GM18870 (cell line): ENCODE measurements at regions not wholly inside any gene's neighbourhood (a gene's known extent, or its start where the extent isn't known, plus 50 kb on each side); places are given as distances from the start of the nearest gene placed in this dataset.

Experiments
- ATAC-seq: cut with Tn5 transposase; IDR thresholded peaks from one replicate; pipeline ENCODE4 v1.9.1; 2021; ENCODE audit warnings: moderate library complexity; ENCODE audit not compliant: unreplicated experiment

GRCh38 chr13:107585469-107586180 lies 629.7 kb downstream of the LIG4 start:
- ATAC-seq, result no peak

DNA sequence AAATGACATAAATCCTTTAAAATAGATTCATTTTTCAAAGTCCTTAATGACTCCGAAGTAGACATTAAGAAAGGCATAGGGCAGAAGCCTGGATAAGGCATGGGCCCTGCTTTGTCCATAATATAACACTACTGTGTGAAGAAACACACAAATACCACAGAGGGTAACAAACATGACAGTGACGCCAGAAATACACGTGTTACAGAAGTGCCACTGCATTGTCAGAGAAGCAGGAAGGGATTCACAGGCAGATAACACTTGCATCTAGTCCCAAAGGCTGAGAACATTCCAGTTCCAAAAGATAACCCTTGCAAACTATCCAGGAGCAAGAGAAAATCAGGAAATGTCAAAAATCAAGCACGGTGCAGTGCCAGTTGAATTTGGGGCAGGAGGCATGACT lies 633.2 kb downstream of the LIG4 start:
- ATAC-seq, result no peak

DNA sequence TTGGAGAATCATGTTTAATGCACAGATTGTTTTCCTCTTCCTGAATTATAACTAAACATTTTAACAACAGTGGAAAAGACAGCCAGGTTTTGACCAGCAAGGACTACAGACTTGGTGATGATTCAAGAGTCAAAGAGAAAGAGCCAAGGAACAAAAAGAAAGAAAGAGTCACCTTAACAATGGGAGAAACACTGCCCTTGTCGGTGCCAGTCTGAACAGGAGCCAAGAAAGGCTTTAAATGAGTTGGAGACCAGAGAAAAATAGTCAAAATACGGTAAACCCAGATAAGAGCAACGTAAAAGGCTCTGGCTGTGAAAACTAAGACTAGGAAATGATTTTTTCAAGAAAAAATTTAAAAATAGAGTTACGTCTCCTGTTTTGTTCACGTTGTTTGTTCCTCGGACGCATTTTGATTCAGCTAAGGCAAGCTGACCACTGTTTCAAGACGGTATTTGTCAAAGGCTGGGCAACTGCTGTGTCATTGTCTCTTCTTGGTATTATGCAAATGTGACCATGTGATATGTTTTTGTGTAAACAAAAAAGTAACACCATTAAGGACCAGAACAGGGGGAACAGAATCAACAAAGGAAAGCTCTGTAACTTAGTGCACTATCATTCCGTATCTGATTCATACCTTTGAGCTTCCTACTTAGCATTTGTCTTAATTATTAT lies 634.5 kb downstream of the LIG4 start:
- no peak for ATAC-seq

- ATAC-seq, result no peak
Observed at GRCh38 chr13:107576430-107576829, 638.9 kb downstream of the LIG4 start.

DNA sequence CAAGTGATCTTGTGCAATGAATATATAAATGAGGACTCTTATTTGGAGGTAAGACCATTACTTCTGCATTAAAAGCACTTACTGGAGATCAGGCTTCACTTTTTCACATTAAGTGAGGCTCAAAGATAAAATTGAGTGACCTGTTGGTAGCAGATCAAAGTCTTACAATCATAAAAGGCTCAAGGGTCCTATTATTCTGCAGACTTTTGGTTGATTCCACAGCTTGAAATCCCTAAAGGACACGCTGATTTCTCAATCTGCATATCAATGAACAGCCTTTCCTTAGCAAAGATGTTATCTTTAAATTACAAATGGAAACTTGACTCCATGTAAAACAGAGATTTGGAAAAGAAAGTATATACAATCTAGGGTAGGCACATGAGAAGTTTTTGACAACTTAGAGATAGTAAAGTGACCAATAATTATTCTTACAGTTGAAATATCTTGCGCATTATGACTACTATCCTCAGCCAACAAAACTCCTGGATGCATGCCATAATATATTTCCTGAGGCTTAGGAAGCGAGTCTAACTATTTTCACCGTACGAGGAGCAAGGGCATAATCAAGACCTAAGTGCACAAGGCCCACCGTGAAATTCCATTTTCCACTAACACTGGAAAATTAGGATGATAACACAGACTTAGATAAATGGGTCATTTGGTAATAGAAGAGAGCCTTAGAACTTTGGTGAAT lies 640.7 kb downstream of the LIG4 start:
- ATAC-seq, result no peak

DNA sequence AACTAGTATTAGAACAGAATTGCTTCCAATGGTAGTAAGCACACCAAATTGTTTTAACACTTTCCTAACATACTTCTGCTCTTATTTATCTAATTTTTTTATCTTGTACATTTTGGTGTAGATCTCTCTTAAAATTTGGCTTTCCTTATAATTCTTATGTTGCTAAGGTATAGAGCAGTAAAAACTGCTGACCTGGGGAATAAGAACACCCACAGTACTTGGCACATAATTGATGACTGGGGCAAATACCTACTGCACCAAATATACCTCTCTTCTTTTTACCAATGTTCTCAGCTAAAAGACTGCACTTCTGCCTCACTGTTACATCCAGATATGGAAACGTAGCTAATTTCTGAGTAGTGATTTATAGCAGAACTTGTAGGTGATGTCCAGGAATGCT lies 642.2 kb downstream of the LIG4 start:
- ATAC-seq, result no peak

DNA sequence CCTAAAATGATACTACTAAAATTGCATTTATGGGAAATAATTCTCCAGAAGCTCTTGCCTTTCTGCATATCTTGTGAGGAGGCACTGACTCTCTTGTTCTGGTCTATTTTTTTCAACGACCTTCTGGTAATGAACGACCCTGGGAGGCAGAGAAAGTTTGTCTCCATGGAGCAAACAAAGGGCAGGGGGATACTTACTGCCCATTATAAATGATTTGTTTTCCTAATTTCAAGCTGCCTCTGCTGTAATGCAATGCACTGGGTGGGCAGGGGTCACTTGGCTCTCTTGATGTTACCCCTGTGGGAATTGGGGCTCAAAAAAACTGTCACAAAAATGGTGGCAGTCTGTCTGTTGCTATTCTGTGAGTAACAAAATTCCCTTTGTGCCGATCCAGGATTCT lies 643.2 kb downstream of the LIG4 start:
- no peak for ATAC-seq

GRCh38 chr13:107568181-107568580 lies 647.2 kb downstream of the LIG4 start:
- ATAC-seq, result no peak

DNA sequence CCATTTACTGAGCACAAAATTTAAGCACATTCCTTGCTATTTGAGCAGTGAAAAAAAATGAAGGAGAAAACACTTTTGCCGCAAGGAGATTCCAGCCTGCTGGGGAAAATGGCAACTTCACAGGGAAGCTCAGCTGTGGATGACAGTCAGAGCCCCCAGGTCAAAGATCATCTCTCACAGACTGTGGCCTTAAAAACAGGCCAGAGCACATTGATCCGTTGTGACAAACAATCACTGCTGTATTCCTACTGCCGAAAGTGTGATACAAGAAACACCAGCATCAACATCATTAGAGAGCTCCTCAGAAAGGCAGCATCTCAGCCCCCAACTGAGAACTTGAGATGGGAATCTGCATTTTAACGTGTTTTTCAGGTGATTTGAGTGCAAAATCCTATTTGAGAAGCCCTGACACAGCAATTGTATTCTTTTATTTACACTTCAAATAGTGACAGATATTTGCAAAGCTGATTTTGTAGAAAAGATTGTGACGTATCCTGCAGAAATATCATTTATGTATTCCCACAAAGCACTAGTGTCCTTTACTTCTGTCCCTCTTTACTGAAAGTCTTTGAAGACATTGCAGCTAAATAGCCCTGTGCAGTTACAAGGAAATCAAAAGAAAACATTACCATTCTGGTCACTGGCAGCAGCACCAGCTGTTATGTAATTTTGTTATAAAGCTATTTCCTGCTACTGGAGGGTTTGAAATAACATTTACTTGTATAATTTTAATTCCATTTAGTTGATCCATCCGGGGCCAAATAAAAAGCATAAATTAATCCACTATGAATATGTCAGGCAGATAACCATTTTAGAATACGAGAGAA lies 652.0 kb downstream of the LIG4 start:
- no peak for ATAC-seq

DNA sequence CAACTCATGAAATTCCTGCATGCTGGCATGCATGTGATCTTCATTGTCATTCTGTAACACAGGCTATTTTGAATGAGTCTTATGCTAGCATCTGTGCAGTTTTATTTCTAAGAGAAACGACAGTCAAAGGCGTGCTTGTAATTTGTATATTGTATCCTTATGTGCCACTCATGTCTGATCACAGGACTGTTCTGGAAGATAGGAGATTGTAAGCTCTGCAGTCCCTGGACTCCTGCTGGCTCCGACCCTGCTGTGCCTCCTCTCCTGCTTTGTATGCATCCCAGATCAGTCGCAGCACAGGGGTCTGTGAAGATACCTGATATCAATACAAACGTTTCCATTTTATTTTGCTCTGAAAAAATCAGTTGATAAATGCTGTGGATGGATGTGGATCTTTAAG lies 653.1 kb downstream of the LIG4 start:
- no peak for ATAC-seq

DNA sequence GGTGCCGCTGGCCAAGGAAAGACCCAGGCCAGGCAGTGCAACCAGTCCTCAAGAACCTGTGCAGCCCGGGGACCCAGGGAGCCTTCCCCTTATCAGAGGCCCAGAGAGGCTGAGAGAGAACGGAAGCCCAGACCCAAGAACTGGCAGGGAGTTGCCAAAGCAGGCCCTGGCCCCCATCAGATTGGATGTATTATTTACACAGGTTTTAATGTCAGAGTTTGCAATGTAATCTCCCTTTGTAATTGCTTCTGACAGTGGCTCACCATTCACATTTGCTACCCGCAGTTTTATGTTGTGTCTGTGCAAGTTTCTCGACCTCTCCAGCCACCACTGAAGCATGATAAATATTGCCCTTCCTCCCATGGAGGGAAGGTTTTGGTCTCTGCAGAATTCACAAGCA lies 660.9 kb downstream of the LIG4 start:
- no peak for ATAC-seq

DNA sequence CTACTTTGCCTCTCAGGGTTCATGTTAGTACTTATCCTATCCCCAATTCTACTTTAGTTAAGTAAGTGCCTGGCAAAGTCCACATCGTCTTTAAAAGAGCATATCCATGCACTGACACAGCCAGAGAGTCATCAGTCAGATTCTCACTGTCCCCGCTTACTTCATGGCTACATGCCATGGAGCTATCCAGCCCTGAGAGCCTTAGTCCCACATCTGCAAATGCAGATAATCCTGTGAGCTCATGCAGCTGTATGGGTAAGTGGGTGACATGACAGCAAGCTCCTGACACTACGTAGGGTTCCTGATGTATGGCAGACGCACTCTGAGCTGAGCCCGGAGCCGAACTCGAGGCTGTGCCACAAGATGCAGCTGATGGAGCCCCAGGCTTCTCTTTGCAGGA lies 661.5 kb downstream of the LIG4 start:
- no peak for ATAC-seq

- no peak for ATAC-seq
Observed at GRCh38 chr13:107551521-107551920, 663.8 kb downstream of the LIG4 start.

DNA sequence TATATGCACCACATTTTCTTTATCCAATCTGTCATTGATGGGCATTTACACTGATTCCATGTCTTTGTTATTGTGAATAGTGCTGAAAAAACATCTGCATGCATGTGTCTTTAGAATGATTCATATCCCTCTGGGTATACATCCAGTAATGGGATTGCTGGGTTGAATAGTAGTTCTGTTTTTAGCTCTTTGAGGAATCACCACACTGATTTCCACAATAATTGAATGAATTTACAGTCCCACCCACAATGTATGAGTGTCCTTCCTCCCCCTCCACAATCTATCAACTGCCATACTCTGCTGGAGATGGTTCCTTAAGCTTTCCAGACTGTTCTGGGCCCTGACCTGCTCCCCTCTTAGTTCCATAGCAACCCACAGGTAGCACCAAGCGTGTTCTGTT lies 667.0 kb downstream of the LIG4 start:
- no peak for ATAC-seq

GRCh38 chr13:107545946-107546502 lies 669.3 kb downstream of the LIG4 start:
- no peak for ATAC-seq

GRCh38 chr13:107534548-107534947 lies 680.8 kb downstream of the LIG4 start:
- ATAC-seq, result no peak

GRCh38 chr13:107531816-107532215 lies 683.5 kb downstream of the LIG4 start:
- ATAC-seq, result no peak

DNA sequence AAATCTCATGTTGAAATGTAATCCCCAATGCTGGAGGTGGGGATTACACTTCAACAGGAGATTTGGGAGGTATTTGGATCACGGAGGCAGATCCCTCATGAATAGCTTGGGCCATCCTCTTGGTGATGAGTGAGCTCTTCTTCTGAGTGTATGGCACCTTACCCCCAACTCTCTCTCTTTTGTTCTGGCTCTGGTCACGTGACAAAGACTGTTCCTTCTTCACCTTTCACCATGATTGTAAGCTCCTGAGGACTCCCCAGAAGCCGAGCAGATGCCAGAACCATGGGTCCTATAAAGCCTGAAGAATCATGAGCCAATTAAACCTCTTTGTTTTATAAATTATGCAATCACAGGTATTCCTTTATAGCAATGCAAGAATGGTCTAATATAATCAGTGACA lies 684.2 kb downstream of the LIG4 start:
- ATAC-seq, result no peak

DNA sequence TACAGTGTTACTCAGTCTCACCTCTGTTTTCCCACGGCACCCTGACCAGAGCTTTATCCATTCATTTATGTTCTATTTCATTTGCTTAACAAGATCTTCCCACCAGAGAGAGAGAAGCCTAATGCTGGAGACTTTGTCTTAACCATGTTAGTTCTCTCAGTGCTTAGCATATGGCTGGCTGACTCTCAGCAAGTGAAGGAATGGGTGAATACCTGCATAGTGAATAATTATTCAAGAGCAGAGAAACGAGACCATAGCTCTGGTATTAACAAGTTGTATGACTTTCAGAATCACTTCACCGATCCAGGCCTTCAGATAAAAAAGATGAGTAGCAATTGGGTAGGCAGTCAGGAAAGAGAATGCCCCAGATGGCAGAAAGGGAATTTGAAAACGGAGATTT lies 686.3 kb downstream of the LIG4 start:
- no peak for ATAC-seq

GRCh38 chr13:107518780-107519179 lies 696.6 kb downstream of the LIG4 start:
- ATAC-seq, result no peak

DNA sequence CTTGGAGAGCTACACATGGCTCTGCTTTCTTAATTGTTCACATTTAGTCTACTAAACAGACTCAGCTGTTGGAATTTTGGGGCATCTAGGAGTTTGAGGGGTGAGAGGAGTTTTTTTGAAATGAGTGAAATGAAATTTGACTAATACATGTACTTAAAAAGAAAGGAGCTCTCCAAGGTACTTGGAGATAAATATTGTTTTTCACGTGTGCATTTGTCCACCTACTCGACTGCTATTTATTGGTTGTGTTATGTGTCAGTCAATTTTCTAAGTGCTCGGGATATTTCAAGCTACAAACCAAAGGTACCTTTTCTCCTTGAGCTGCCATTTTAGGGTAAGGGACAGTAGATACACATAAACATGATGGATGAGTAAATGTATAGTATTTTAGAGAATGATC lies 697.0 kb downstream of the LIG4 start:
- no peak for ATAC-seq
